ENCODE measurements at regions not wholly inside any gene's neighbourhood (a gene's known extent, or its start where the extent isn't known, plus 50 kb on each side); places are given as distances from the start of the nearest gene placed in this dataset.

DNA sequence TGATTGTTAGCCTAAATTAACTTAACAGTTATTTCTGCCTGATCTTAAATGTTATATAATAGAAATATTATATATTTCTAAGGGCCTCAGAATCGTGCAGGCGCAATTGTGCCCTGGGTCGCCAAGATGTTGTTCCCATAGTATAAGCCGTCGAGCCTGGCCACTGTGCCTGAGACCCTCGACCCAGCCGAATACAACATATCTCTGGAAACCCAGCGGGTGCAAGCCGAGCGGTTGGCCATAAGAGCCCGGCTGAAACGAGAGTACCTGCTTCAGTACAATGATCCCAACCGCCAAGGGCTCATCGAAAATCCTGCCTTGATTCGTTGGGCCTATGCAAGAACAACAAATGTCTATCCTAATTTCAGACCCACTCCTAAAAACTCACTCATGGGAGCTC, 549.8 kb downstream of the KCTD8 start:
- H3K4me1 Mint-ChIP-seq = no peaks in the 10 kb centered on the region
- no peak overlapping the region for H3K4me3 Mint-ChIP-seq
- no peaks in the 10 kb centered on the region for H3K9me3 ChIP-seq (ENCODE audit: control insufficient read depth, low read length)
- no peak for DNase-seq
- H3K36me3 Mint-ChIP-seq (ENCODE audit: low read depth) = no peaks in the 10 kb centered on the region
- H3K9me3 Mint-ChIP-seq = peaks cover 5% of the 10 kb centered on the region
- no peaks in the 10 kb centered on the region for H3K27me3 Mint-ChIP-seq (ENCODE audit: insufficient read depth)
- no peak overlapping the region for H3K4me3 ChIP-seq (ENCODE audit: low read length)
- H3K27me3 ChIP-seq (ENCODE audit: control insufficient read depth, insufficient read depth, low read length, poor library complexity, severe bottlenecking) = no peaks in the 10 kb centered on the region
- WGBS, 2 experiments (ENCODE audit: insufficient coverage in 1 of 2, insufficient read length in 1 of 2) = 92% methylated on average over 10 to 15 of the region's 15 CpGs
- TF ChIP-seq, protein P1, sequence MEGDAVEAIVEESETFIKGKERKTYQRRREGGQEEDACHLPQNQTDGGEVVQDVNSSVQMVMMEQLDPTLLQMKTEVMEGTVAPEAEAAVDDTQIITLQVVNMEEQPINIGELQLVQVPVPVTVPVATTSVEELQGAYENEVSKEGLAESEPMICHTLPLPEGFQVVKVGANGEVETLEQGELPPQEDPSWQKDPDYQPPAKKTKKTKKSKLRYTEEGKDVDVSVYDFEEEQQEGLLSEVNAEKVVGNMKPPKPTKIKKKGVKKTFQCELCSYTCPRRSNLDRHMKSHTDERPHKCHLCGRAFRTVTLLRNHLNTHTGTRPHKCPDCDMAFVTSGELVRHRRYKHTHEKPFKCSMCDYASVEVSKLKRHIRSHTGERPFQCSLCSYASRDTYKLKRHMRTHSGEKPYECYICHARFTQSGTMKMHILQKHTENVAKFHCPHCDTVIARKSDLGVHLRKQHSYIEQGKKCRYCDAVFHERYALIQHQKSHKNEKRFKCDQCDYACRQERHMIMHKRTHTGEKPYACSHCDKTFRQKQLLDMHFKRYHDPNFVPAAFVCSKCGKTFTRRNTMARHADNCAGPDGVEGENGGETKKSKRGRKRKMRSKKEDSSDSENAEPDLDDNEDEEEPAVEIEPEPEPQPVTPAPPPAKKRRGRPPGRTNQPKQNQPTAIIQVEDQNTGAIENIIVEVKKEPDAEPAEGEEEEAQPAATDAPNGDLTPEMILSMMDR (conservative IDR thresholded peaks at IDR 0.05) = no peak
- no peaks in the 10 kb centered on the region for H3K36me3 ChIP-seq (ENCODE audit: control insufficient read depth, insufficient read depth, low read length)
- no peak overlapping the region for H3K27ac ChIP-seq (ENCODE audit: low read depth, low read length)
- no peak overlapping the region for H3K9ac ChIP-seq (ENCODE audit: extremely low read depth, low read length, poor library complexity, severe bottlenecking)
- H3K27ac Mint-ChIP-seq = no peak overlapping the region
- H3K4me1 ChIP-seq (ENCODE audit: control insufficient read depth, insufficient read depth, low read length) = no peaks in the 10 kb centered on the region

DNA sequence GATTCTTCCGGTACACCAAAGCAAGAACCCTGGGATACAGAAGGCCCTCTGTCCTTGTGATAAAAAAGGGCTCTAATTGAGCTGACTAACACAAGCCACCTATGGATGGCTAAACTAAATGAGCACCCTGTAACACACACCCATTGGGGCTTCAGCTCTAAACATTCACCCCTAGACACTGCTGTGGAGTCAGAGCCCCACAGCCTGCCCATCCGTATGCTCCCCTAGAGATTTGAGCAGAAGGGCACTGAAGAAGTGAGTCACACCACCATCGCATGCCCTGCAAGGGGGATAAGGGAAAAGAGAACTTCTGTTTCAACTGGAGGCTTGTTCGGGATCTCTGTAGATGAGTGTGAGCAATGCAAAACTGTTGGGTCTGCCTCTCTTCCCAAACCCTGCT, 545.2 kb downstream of the KCTD8 start:
- TF ChIP-seq, protein P1 (conservative IDR thresholded peaks at IDR 0.05) = no peak
- WGBS, 2 experiments (ENCODE audit: insufficient coverage in 1 of 2, insufficient read length in 1 of 2) = 93 to 96% methylated on average over 3 to 4 of the region's 4 CpGs
- H3K36me3 Mint-ChIP-seq (ENCODE audit: low read depth) = no peaks in the 10 kb centered on the region
- H3K27ac Mint-ChIP-seq = no peak overlapping the region
- H3K4me1 ChIP-seq (ENCODE audit: control insufficient read depth, insufficient read depth, low read length) = no peaks in the 10 kb centered on the region
- no peaks in the 10 kb centered on the region for H3K9me3 Mint-ChIP-seq
- H3K4me3 ChIP-seq (ENCODE audit: low read length) = no peak overlapping the region
- no peaks in the 10 kb centered on the region for H3K4me1 Mint-ChIP-seq
- H3K27ac ChIP-seq (ENCODE audit: low read depth, low read length) = no peak overlapping the region
- no peaks in the 10 kb centered on the region for H3K27me3 ChIP-seq (ENCODE audit: control insufficient read depth, insufficient read depth, low read length, poor library complexity, severe bottlenecking)
- H3K9me3 ChIP-seq (ENCODE audit: control insufficient read depth, low read length) = no peaks in the 10 kb centered on the region
- DNase-seq = no peak
- no peaks in the 10 kb centered on the region for H3K27me3 Mint-ChIP-seq (ENCODE audit: insufficient read depth)
- H3K9ac ChIP-seq (ENCODE audit: extremely low read depth, low read length, poor library complexity, severe bottlenecking) = no peak overlapping the region
- no peak overlapping the region for H3K4me3 Mint-ChIP-seq
- no peaks in the 10 kb centered on the region for H3K36me3 ChIP-seq (ENCODE audit: control insufficient read depth, insufficient read depth, low read length)

DNA sequence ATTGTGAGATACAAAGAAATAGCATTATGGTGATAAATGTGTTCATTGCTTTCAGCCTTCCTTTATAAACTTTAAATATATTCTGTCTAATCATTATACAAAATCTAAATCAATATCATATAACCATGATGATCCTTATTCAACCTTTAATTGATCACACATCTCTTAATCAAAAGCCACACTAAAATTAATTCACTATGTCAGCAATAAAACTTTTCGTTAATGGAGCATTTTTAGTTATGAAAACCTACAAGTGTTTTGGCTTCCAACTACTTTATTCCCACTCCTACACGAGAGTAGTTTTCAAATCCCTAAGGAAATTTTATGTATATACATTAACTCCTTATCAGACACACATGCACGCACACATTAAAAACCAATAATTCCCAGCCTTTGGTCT, 530.2 kb downstream of the KCTD8 start:
- no peaks in the 10 kb centered on the region for H3K4me1 Mint-ChIP-seq
- Histone ChIP-seq H3K9me3 (ENCODE audit: control insufficient read depth, low read length) (no peaks in the 10 kb centered on the region), H3K27me3 (ENCODE audit: control insufficient read depth, insufficient read depth, low read length, poor library complexity, severe bottlenecking) (no peaks in the 10 kb centered on the region), H3K4me1 (ENCODE audit: control insufficient read depth, insufficient read depth, low read length) (no peaks in the 10 kb centered on the region), H3K9ac (ENCODE audit: extremely low read depth, low read length, poor library complexity, severe bottlenecking) (no peak overlapping the region), H3K4me3 (ENCODE audit: low read length) (no peak overlapping the region), H3K27ac (ENCODE audit: low read depth, low read length) (no peak overlapping the region), H3K36me3 (ENCODE audit: control insufficient read depth, insufficient read depth, low read length) (no peaks in the 10 kb centered on the region)
- no peaks in the 10 kb centered on the region for H3K27me3 Mint-ChIP-seq (ENCODE audit: insufficient read depth)
- no peak overlapping the region for H3K4me3 Mint-ChIP-seq
- no peak for DNase-seq
- no peak overlapping the region for H3K27ac Mint-ChIP-seq
- no peaks in the 10 kb centered on the region for H3K36me3 Mint-ChIP-seq (ENCODE audit: low read depth)
- H3K9me3 Mint-ChIP-seq = peaks cover 10% of the 10 kb centered on the region
- WGBS, 2 experiments (ENCODE audit: insufficient coverage in 1 of 2, insufficient read length in 1 of 2) = 96 to 100% methylated on average over 1 to 3 of the region's 3 CpGs
- TF ChIP-seq, protein P1 (conservative IDR thresholded peaks at IDR 0.05) = no peak

All from endodermal cell (in vitro differentiated cells).